ENCODE measurements at regions not wholly inside any gene's neighbourhood (a gene's known extent, or its start where the extent isn't known, plus 50 kb on each side); places are given as distances from the start of the nearest gene placed in this dataset.

DNA sequence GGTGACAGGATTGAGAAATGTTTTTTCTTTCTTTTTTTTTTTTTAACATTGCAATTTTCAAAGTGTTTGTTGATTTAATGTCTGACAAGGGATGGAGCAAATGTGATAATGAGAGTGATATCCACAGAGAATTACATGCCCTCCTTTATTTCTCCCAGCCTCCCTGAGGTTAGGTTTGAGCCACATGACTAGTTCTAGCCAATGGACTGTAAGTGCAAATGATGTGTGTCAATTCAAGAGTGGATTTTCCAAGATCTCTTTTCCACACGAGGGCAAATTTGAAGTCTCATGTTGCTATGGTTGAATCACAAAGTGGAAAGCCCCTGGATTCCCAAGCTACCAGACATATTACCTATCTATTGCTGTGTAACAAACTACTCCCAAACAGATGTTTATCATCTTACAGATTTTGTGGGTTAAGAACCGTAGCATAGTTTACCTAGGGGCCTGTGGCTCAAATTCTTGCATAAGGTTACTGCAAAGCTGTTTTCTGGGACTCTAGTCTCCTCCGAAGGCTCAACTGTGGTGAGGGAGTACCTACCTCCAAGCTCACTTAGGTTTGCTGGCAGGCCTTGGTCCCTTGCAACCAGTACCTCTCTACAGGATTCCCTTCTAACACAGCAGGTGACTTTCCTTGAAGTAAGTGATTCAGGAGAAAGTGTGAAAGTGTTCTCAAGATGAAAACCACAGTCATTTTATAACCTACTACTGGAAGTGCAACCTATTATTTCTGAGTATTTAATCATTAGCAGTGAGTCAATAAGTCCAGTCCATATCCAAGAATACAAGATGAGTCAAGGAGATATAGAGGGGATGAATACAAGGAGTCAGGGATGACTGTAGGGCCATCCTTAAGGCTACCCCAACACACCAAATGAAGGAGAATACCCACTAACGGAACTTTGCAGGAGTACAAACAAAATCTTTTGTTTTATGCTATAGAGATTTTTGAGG lies 533.6 kb downstream of the PTPRC start:
- Histone ChIP-seq H2BK12ac (ENCODE audit: low read length) (no peak overlapping the region), H3K4ac (ENCODE audit: low read depth, low read length) (no peak overlapping the region), H3K79me1 (ENCODE audit: low read length) (no peaks in the 10 kb centered on the region), H3K4me2 (ENCODE audit: low read length) (no peak overlapping the region), H2AFZ (ENCODE audit: insufficient read depth, low read length, poor library complexity) (no peak overlapping the region), H4K8ac (ENCODE audit: low read depth, low read length) (no peak overlapping the region), H3K36me3 (ENCODE audit: control insufficient read depth in 1 of 2, insufficient read depth in 2 of 2, low read length in 2 of 2) (no peaks in the 10 kb centered on the region), H3K23ac (ENCODE audit: low read length) (no peak overlapping the region), H2BK120ac (ENCODE audit: insufficient read depth, low read length, poor library complexity) (no peak overlapping the region), H3K79me2 (ENCODE audit: control insufficient read depth, insufficient read depth, low read length, poor library complexity) (no peaks in the 10 kb centered on the region), H4K12ac (ENCODE audit: low read depth, low read length) (no peak overlapping the region), H3K9ac (ENCODE audit: low read length) (no peak overlapping the region), H3K27me3 (ENCODE audit: insufficient read depth, low read length) (no peaks in the 10 kb centered on the region), H3K4me3 (ENCODE audit: low read depth, low read length) (no peak overlapping the region), H3K18ac (ENCODE audit: low read length) (no peak overlapping the region), H3K4me1 (ENCODE audit: control insufficient read depth in 1 of 2, insufficient read depth in 2 of 2, low read length in 2 of 2) (no peaks in the 10 kb centered on the region), H3K9me3 (ENCODE audit: insufficient read depth, low read depth, low read length) (no peaks in the 10 kb centered on the region), H3K14ac (ENCODE audit: low read length) (no peak overlapping the region), H3K27ac (ENCODE audit: low read depth, low read length) (no peak overlapping the region), H2AK5ac (ENCODE audit: low read length) (no peak overlapping the region), H2BK5ac (ENCODE audit: low read depth, low read length, poor library complexity) (no peak overlapping the region), H4K91ac (ENCODE audit: low read depth, low read length) (no peak overlapping the region)
- peak; percentile 60 to 78 for DNase-seq
- no CpG with 5 or more reads among the region's 4 CpGs for WGBS (ENCODE audit: extremely low coverage, insufficient coverage, insufficient read length)

DNA sequence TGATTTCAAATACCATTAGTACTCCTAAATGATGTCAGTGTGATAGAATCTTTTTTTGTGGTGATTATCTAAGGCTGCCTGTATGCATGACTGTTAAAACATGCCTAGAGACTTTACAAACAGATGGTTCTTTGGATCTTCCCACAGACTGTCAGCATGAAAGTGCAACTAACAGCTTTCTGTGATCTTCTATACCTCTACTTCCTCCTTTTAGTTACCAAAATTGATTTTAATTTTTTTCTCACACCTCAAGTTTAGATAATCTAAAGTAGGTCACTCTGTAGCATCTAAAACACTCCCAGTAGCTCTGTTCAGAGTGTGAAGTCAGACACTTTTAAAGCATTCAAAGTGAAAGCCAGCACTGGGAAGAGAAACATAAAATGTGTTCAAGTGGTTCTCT lies 534.5 kb downstream of the PTPRC start:
- no peaks in the 10 kb centered on the region for H3K79me1 ChIP-seq (ENCODE audit: low read length)
- H2AFZ ChIP-seq (ENCODE audit: insufficient read depth, low read length, poor library complexity), result no peak overlapping the region
- no peak overlapping the region for H3K23ac ChIP-seq (ENCODE audit: low read length)
- no peaks in the 10 kb centered on the region for H3K36me3 ChIP-seq (ENCODE audit: control insufficient read depth in 1 of 2, insufficient read depth in 2 of 2, low read length in 2 of 2)
- no peak overlapping the region for H4K12ac ChIP-seq (ENCODE audit: low read depth, low read length)
- H3K9ac ChIP-seq (ENCODE audit: low read length), result no peak overlapping the region
- H3K4ac ChIP-seq (ENCODE audit: low read depth, low read length), result no peak overlapping the region
- no peaks in the 10 kb centered on the region for H3K27me3 ChIP-seq (ENCODE audit: insufficient read depth, low read length)
- H3K14ac ChIP-seq (ENCODE audit: low read length), result no peak overlapping the region
- no peak overlapping the region for H2AK5ac ChIP-seq (ENCODE audit: low read length)
- H3K9me3 ChIP-seq (ENCODE audit: insufficient read depth, low read depth, low read length), result no peaks in the 10 kb centered on the region
- H2BK12ac ChIP-seq (ENCODE audit: low read length), result no peak overlapping the region
- no peak overlapping the region for H4K91ac ChIP-seq (ENCODE audit: low read depth, low read length)
- H3K4me1 ChIP-seq (ENCODE audit: control insufficient read depth in 1 of 2, insufficient read depth in 2 of 2, low read length in 2 of 2), result no peaks in the 10 kb centered on the region
- H2BK120ac ChIP-seq (ENCODE audit: insufficient read depth, low read length, poor library complexity), result no peak overlapping the region
- no peak overlapping the region for H3K4me2 ChIP-seq (ENCODE audit: low read length)
- H4K8ac ChIP-seq (ENCODE audit: low read depth, low read length), result no peak overlapping the region
- H2BK5ac ChIP-seq (ENCODE audit: low read depth, low read length, poor library complexity), result no peak overlapping the region
- H3K18ac ChIP-seq (ENCODE audit: low read length), result no peak overlapping the region
- no peak overlapping the region for H3K4me3 ChIP-seq (ENCODE audit: low read depth, low read length)
- peak in 1 of 2 donors; percentile 71 for DNase-seq
- H3K27ac ChIP-seq (ENCODE audit: low read depth, low read length), result no peak overlapping the region
- H3K79me2 ChIP-seq (ENCODE audit: control insufficient read depth, insufficient read depth, low read length, poor library complexity), result no peaks in the 10 kb centered on the region

DNA sequence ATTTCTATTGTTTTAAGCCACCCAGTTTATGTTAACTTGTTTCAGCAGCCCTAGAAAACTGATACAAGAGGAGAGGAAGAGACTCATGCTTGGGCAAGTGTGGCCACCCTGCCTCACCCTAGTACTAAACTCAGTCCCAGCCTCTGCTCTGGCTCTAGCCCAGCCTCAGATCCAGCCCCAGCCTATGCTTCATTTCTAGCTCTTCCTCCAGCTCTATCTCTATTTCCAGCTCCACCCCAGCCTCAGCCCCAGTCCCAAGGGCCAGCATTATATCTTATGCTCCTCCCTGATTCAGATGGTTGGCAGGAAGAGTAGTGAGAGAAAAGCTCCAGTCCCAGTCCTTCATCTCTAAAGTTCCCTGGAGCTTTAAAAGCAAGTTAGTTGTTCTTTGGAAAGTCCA lies 535.5 kb downstream of the PTPRC start:
- Histone ChIP-seq H3K4me3 (ENCODE audit: low read depth, low read length) (no peak overlapping the region), H3K27ac (ENCODE audit: low read depth, low read length) (no peak overlapping the region), H3K79me1 (ENCODE audit: low read length) (no peaks in the 10 kb centered on the region), H3K4me2 (ENCODE audit: low read length) (no peak overlapping the region), H3K23ac (ENCODE audit: low read length) (no peak overlapping the region), H3K79me2 (ENCODE audit: control insufficient read depth, insufficient read depth, low read length, poor library complexity) (no peaks in the 10 kb centered on the region), H2AFZ (ENCODE audit: insufficient read depth, low read length, poor library complexity) (no peak overlapping the region), H3K4ac (ENCODE audit: low read depth, low read length) (no peak overlapping the region), H3K27me3 (ENCODE audit: insufficient read depth, low read length) (no peaks in the 10 kb centered on the region), H2AK5ac (ENCODE audit: low read length) (no peak overlapping the region), H3K14ac (ENCODE audit: low read length) (no peak overlapping the region), H3K36me3 (ENCODE audit: control insufficient read depth in 1 of 2, insufficient read depth in 2 of 2, low read length in 2 of 2) (no peaks in the 10 kb centered on the region), H4K91ac (ENCODE audit: low read depth, low read length) (no peak overlapping the region), H3K9me3 (ENCODE audit: insufficient read depth, low read depth, low read length) (no peaks in the 10 kb centered on the region), H4K8ac (ENCODE audit: low read depth, low read length) (no peak overlapping the region), H2BK120ac (ENCODE audit: insufficient read depth, low read length, poor library complexity) (no peak overlapping the region), H2BK5ac (ENCODE audit: low read depth, low read length, poor library complexity) (no peak overlapping the region), H4K12ac (ENCODE audit: low read depth, low read length) (no peak overlapping the region), H3K4me1 (ENCODE audit: control insufficient read depth in 1 of 2, insufficient read depth in 2 of 2, low read length in 2 of 2) (no peaks in the 10 kb centered on the region), H3K9ac (ENCODE audit: low read length) (no peak overlapping the region), H3K18ac (ENCODE audit: low read length) (no peak overlapping the region), H2BK12ac (ENCODE audit: low read length) (no peak overlapping the region)
- peak in 1 of 2 donors; percentile 8 for DNase-seq

DNA sequence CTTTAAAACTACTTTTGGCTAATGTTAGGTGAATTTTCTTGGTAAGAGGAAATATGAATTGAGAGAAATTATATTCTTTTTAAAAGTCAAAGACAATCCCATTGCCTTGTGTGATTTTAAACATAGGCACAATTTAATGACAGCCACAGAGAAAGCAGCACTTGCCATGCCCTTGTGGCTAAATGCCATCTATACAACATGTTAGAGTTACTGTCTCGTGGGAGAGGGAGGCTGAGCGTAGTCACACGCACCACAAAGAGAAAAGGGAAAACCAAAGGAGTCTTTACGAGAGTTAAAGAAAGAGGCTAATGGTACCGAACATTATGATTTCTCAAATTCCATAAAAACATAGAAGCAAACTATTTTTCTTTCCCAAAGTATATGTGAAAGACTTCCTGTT lies 537.9 kb downstream of the PTPRC start:
- Histone ChIP-seq H3K14ac (ENCODE audit: low read length) (no peak overlapping the region), H2AK5ac (ENCODE audit: low read length) (no peak overlapping the region), H4K12ac (ENCODE audit: low read depth, low read length) (no peak overlapping the region), H3K79me1 (ENCODE audit: low read length) (no peaks in the 10 kb centered on the region), H3K27me3 (ENCODE audit: insufficient read depth, low read length) (no peaks in the 10 kb centered on the region), H3K18ac (ENCODE audit: low read length) (no peak overlapping the region), H3K36me3 (ENCODE audit: control insufficient read depth in 1 of 2, insufficient read depth in 2 of 2, low read length in 2 of 2) (no peaks in the 10 kb centered on the region), H2BK5ac (ENCODE audit: low read depth, low read length, poor library complexity) (no peak overlapping the region), H4K8ac (ENCODE audit: low read depth, low read length) (no peak overlapping the region), H2BK120ac (ENCODE audit: insufficient read depth, low read length, poor library complexity) (no peak overlapping the region), H3K4me2 (ENCODE audit: low read length) (no peak overlapping the region), H3K4ac (ENCODE audit: low read depth, low read length) (no peak overlapping the region), H3K27ac (ENCODE audit: low read depth, low read length) (no peak overlapping the region), H2BK12ac (ENCODE audit: low read length) (no peak overlapping the region), H3K4me1 (ENCODE audit: control insufficient read depth in 1 of 2, insufficient read depth in 2 of 2, low read length in 2 of 2) (no peaks in the 10 kb centered on the region), H3K4me3 (ENCODE audit: low read depth, low read length) (no peak overlapping the region), H2AFZ (ENCODE audit: insufficient read depth, low read length, poor library complexity) (no peak overlapping the region), H3K9me3 (ENCODE audit: insufficient read depth, low read depth, low read length) (no peaks in the 10 kb centered on the region), H3K9ac (ENCODE audit: low read length) (no peak overlapping the region), H4K91ac (ENCODE audit: low read depth, low read length) (no peak overlapping the region), H3K79me2 (ENCODE audit: control insufficient read depth, insufficient read depth, low read length, poor library complexity) (no peaks in the 10 kb centered on the region), H3K23ac (ENCODE audit: low read length) (no peak overlapping the region)
- DNase-seq, result no peak
- WGBS (ENCODE audit: extremely low coverage, insufficient coverage, insufficient read length), result no CpG with 5 or more reads among the region's 5 CpGs

Measured in trophoblast cell (in vitro differentiated cells and primary cell).